AG04449 (cell line): ENCODE measurements at regions not wholly inside any gene's neighbourhood (a gene's known extent, or its start where the extent isn't known, plus 50 kb on each side); places are given as distances from the start of the nearest gene placed in this dataset.

Experiments
- CTCF ChIA-PET: fragments of 350-600 bp; formaldehyde crosslinking; extraction: SDS; loops from one replicate; lab custom pipeline; 2021; ENCODE audit warnings: antibody characterized with exemption; lab: Yijun Ruan, JAX
- POLR2A ChIA-PET: fragments of 400-600, 350-600 bp; formaldehyde crosslinking; extraction: SDS; loops from one replicate; lab custom pipeline; 2020; ENCODE audit warnings: antibody characterized with exemption, inconsistent platforms; lab: Yijun Ruan, JAX
- DNase-seq: peaks from one replicate; pipeline ENCODE4 v3.0.0-alpha.2; 2010; ENCODE audit warnings: low read depth, low spot score
- H3K4me3 ChIP-seq: 2 replicates; pipeline ENCODE4 v1.5.1; 2011; ENCODE audit warnings: low read depth, mild to moderate bottlenecking, control low read depth, low read length
- CTCF ChIP-seq: IDR thresholded peaks from one replicate; pipeline ENCODE4 v1.5.1; 2011; ENCODE audit warnings: mild to moderate bottlenecking, moderate library complexity, low read length, control low read depth, inconsistent platforms; ENCODE audit not compliant: insufficient read depth; ENCODE audit errors: missing control alignments

GRCh38 chr5:163766936-163767670, 261.7 kb downstream of the MAT2B start:
- CTCF ChIA-PET = no interaction called here
- POLR2A ChIA-PET = no interaction called here
- H3K4me3 ChIP-seq = no peak overlapping the region
- no peak for TF ChIP-seq CTCF
- no peak for DNase-seq

GRCh38 chr5:163770625-163771024, 265.2 kb downstream of the MAT2B start:
- ChIA-PET CTCF (interaction anchor here (0.7 kb wide), 1 partner anchor 242 kb away, joined by 3 read pairs; no protein-coding TSS in a partner anchor), POLR2A (no interaction called here)
- DNase-seq = no peak
- no peak overlapping the region for H3K4me3 ChIP-seq
- no peak for TF ChIP-seq CTCF

GRCh38 chr5:163772241-163772640, 266.8 kb downstream of the MAT2B start:
- ChIA-PET CTCF (no interaction called here), POLR2A (no interaction called here)

GRCh38 chr5:163772644-163773043, 267.2 kb downstream of the MAT2B start:
- DNase-seq = no peak
- POLR2A ChIA-PET = no interaction called here
- TF ChIP-seq CTCF = no peak
- CTCF ChIA-PET = no interaction called here
- H3K4me3 ChIP-seq = no peak overlapping the region

More at GRCh38 chr5:163772241-163772640, 266.8 kb downstream of the MAT2B start:
- no peak for DNase-seq
- no peak overlapping the region for H3K4me3 ChIP-seq
- no peak for TF ChIP-seq CTCF

- DNase-seq = no peak
- ChIA-PET CTCF (no interaction called here), POLR2A (no interaction called here)
- no peak overlapping the region for H3K4me3 ChIP-seq
- no peak for TF ChIP-seq CTCF
These were observed 267.8 kb downstream of the MAT2B start for GRCh38 chr5:163773226-163773625.

- POLR2A ChIA-PET = no interaction called here
- DNase-seq = no peak
- CTCF ChIA-PET = no interaction called here
- no peak overlapping the region for H3K4me3 ChIP-seq
- TF ChIP-seq CTCF = no peak
These were observed 284.5 kb downstream of the MAT2B start for GRCh38 chr5:163789870-163790269.
